ENCODE measurements at regions not wholly inside any gene's neighbourhood (a gene's known extent, or its start where the extent isn't known, plus 50 kb on each side); places are given as distances from the start of the nearest gene placed in this dataset.

DNA sequence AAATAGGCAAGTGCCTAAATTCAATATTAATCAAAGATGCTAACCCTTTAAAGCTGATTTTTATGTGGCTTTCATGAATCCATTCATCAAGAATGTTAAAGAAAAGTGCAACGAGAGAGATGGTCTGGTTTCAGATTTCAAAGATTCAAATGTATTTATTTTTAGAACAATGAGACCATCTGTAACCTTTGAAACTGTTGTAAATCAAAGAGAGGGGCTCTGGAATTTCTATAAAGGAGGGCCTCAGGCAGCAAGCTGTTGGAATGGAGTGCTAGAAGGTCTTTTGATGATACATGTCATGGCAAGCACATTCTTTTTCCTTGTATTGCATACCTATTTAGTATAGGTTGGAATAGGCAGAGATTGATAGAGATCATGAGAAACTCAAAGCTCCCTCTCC, 433.0 kb downstream of the LRIG3 start:
- TF ChIP-seq POLR2A (IDR thresholded peaks at IDR 0.05; ENCODE audit: low read depth, low read length) (no peak), POLR2AphosphoS5 (IDR thresholded peaks at IDR 0.05; ENCODE audit: low read depth, low read length) (no peak), SPI1 (IDR thresholded peaks at IDR 0.05; ENCODE audit: low read depth, low read length) (no peak)
